ENCODE measurements at regions not wholly inside any gene's neighbourhood (a gene's known extent, or its start where the extent isn't known, plus 50 kb on each side); places are given as distances from the start of the nearest gene placed in this dataset.

GRCh38 chr6:14925699-14926026 lies 320.2 kb upstream of the JARID2 start:
- DNase-seq (ENCODE audit: low read depth in 2 of 2), result no peak

- DNase-seq (ENCODE audit: low read depth in 2 of 2), result no peak
Measured at GRCh38 chr6:14927398-14927797, 318.5 kb upstream of the JARID2 start.

GRCh38 chr6:14929291-14929690 lies 316.6 kb upstream of the JARID2 start:
- DNase-seq (ENCODE audit: low read depth in 2 of 2), result no peak

- no peak for DNase-seq (ENCODE audit: low read depth in 2 of 2)
Measured at GRCh38 chr6:14930366-14930989, 315.4 kb upstream of the JARID2 start.

GRCh38 chr6:14932485-14933182 lies 313.2 kb upstream of the JARID2 start:
- no peak for DNase-seq (ENCODE audit: low read depth in 2 of 2)

- no peak for DNase-seq (ENCODE audit: low read depth in 2 of 2)
Measured at GRCh38 chr6:14933183-14933544, 312.7 kb upstream of the JARID2 start.

GRCh38 chr6:14934013-14934412 lies 311.9 kb upstream of the JARID2 start:
- DNase-seq (ENCODE audit: low read depth in 2 of 2), result no peak

GRCh38 chr6:14934844-14935243 lies 311.0 kb upstream of the JARID2 start:
- DNase-seq (ENCODE audit: low read depth in 2 of 2), result no peak

GRCh38 chr6:14936861-14937260 lies 309.0 kb upstream of the JARID2 start:
- DNase-seq (ENCODE audit: low read depth in 2 of 2), result no peak

GRCh38 chr6:14943116-14943515 lies 302.8 kb upstream of the JARID2 start:
- DNase-seq (ENCODE audit: low read depth in 2 of 2), result no peak

- DNase-seq (ENCODE audit: low read depth in 2 of 2), result no peak
Measured at GRCh38 chr6:14944593-14944992, 301.3 kb upstream of the JARID2 start.

GRCh38 chr6:14945461-14946185 lies 300.2 kb upstream of the JARID2 start:
- no peak for DNase-seq (ENCODE audit: low read depth in 2 of 2)

GRCh38 chr6:14946753-14947152 lies 299.1 kb upstream of the JARID2 start:
- no peak for DNase-seq (ENCODE audit: low read depth in 2 of 2)

GRCh38 chr6:14948586-14949245 lies 297.2 kb upstream of the JARID2 start:
- DNase-seq (ENCODE audit: low read depth in 2 of 2), result no peak

GRCh38 chr6:14950103-14950969 lies 295.5 kb upstream of the JARID2 start:
- DNase-seq (ENCODE audit: low read depth in 2 of 2), result no peak

- no peak for DNase-seq (ENCODE audit: low read depth in 2 of 2)
Measured at GRCh38 chr6:14950970-14951276, 294.9 kb upstream of the JARID2 start.

- no peak for DNase-seq (ENCODE audit: low read depth in 2 of 2)
Measured at GRCh38 chr6:14951704-14952103, 294.2 kb upstream of the JARID2 start.

- DNase-seq (ENCODE audit: low read depth in 2 of 2), result no peak
Measured at GRCh38 chr6:14953836-14954235, 292.0 kb upstream of the JARID2 start.

- no peak for DNase-seq (ENCODE audit: low read depth in 2 of 2)
Measured at GRCh38 chr6:14957355-14958059, 288.4 kb upstream of the JARID2 start.

- DNase-seq (ENCODE audit: low read depth in 2 of 2), result no peak
Measured at GRCh38 chr6:14959324-14959885, 286.5 kb upstream of the JARID2 start.

All from stimulated activated CD8-positive, alpha-beta memory T cell treated with anti-CD3 and anti-CD28 coated beads, Interleukin-2, amount 100 ng/mL, for 1 hour (primary cell).